ENCODE measurements at regions not wholly inside any gene's neighbourhood (a gene's known extent, or its start where the extent isn't known, plus 50 kb on each side); places are given as distances from the start of the nearest gene placed in this dataset.

DNA sequence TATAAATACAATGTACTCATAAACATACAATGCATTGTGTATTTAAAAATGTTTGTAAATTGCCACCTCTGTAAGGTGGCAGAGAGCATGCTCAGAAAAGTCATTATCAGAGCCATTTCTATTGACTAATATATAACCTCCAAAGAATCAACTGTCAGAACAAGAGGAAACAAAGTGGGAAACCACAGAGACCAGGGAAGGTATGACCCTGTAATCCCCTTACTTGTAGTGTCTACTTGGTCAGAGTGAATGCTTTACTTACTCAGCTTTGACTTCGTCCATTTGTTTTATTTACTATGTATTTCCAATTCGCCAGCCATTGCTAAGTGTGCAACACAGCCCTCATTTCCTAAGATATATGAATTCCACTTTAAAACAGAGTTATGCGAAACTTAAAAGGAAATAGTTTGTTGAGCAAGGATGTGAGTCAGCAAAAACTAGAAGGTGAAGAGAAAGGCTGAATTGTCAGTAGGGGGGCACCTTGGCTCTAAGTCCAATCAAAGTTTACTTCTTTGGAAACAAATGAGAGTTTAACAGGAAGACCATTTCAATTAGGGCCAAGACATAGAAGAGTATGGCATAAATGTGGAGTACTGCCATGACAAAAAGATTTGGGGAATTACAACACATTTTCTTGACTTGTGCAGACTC lies 671.7 kb upstream of the PTBP2 start:
- H3K27me3 ChIP-seq (ENCODE audit: insufficient read depth, low read length, poor library complexity, severe bottlenecking): no peaks in the 10 kb centered on the region
- H3K36me3 ChIP-seq (ENCODE audit: insufficient read depth, low read length): no peaks in the 10 kb centered on the region
- H3K9ac ChIP-seq (ENCODE audit: low read depth, low read length, poor library complexity, severe bottlenecking): peak overlapping the region; percentile 41
- no peaks in the 10 kb centered on the region for H4K20me1 ChIP-seq (ENCODE audit: insufficient read depth, low read length, poor library complexity, severe bottlenecking)
- H3K4me3 ChIP-seq (ENCODE audit: low read length, poor library complexity, severe bottlenecking): peak overlapping the region; percentile 45
- peaks cover 34% of the 10 kb centered on the region for H3K4me1 ChIP-seq (ENCODE audit: insufficient read depth, low read length, poor library complexity, severe bottlenecking)
- peak overlapping the region; percentile 80 for H2AFZ ChIP-seq (ENCODE audit: low read length)
- peaks cover 8% of the 10 kb centered on the region for H3F3A ChIP-seq (ENCODE audit: low read depth)
- no peak for TF ChIP-seq EZH2phosphoT487 (IDR thresholded peaks at IDR 0.05; ENCODE audit: borderline replicate concordance)
- TF ChIP-seq CTCF (conservative IDR thresholded peaks at IDR 0.05; ENCODE audit: low read length): no peak
- H3K4me2 ChIP-seq (ENCODE audit: low read depth, low read length, poor library complexity, severe bottlenecking): peak overlapping the region; percentile 60
- H3K9me2 ChIP-seq (replicated peaks; ENCODE audit: low read depth, low read length): no peaks in the 10 kb centered on the region
- no peaks in the 10 kb centered on the region for H3K79me2 ChIP-seq (ENCODE audit: insufficient read depth, low read length)
- H3K9me3 ChIP-seq (ENCODE audit: insufficient read depth, low read depth, low read length): peaks cover 7% of the 10 kb centered on the region; the same call in 1 of the 2 replicates

DNA sequence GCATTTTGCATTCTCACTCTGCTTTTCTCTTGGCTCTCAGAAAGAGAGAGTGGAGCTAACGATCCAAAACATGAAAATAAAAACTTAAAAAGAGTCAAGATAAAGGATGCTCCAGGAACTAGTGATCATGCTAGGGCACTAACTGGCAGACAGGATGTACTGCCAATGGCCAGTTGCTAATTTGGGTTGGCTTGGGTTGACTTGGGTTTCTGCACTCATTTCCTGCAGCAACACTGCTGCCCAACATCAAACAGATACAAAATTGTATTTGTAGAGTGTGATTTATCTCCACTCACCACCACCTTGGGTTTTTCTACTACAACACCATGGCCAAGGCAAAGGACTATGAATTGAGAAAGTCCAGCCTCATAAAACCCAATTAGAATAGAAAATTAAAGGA lies 662.3 kb upstream of the PTBP2 start:
- H3K9me3 ChIP-seq (ENCODE audit: insufficient read depth, low read depth, low read length): no peaks in the 10 kb centered on the region
- no peak overlapping the region for H3K9ac ChIP-seq (ENCODE audit: low read depth, low read length, poor library complexity, severe bottlenecking)
- peak overlapping the region; percentile 22 for H3K4me3 ChIP-seq (ENCODE audit: low read length, poor library complexity, severe bottlenecking)
- no peaks in the 10 kb centered on the region for H3K9me2 ChIP-seq (replicated peaks; ENCODE audit: low read depth, low read length)
- peaks cover 26% of the 10 kb centered on the region for H3K4me1 ChIP-seq (ENCODE audit: insufficient read depth, low read length, poor library complexity, severe bottlenecking)
- TF ChIP-seq CTCF (conservative IDR thresholded peaks at IDR 0.05; ENCODE audit: low read length): no peak
- no peak for TF ChIP-seq EZH2phosphoT487 (IDR thresholded peaks at IDR 0.05; ENCODE audit: borderline replicate concordance)
- H3K79me2 ChIP-seq (ENCODE audit: insufficient read depth, low read length): no peaks in the 10 kb centered on the region
- H2AFZ ChIP-seq (ENCODE audit: low read length): no peak overlapping the region
- no peaks in the 10 kb centered on the region for H3F3A ChIP-seq (ENCODE audit: low read depth)
- no peaks in the 10 kb centered on the region for H4K20me1 ChIP-seq (ENCODE audit: insufficient read depth, low read length, poor library complexity, severe bottlenecking)
- no peaks in the 10 kb centered on the region for H3K36me3 ChIP-seq (ENCODE audit: insufficient read depth, low read length)
- H3K4me2 ChIP-seq (ENCODE audit: low read depth, low read length, poor library complexity, severe bottlenecking): peak overlapping the region; percentile 49
- no peaks in the 10 kb centered on the region for H3K27me3 ChIP-seq (ENCODE audit: insufficient read depth, low read length, poor library complexity, severe bottlenecking)

GRCh38 chr1:96059736-96060135 lies 661.8 kb upstream of the PTBP2 start:
- no peaks in the 10 kb centered on the region for H3K79me2 ChIP-seq (ENCODE audit: insufficient read depth, low read length)
- TF ChIP-seq CTCF (conservative IDR thresholded peaks at IDR 0.05; ENCODE audit: low read length): no peak
- no peak for TF ChIP-seq EZH2phosphoT487 (IDR thresholded peaks at IDR 0.05; ENCODE audit: borderline replicate concordance)
- no peaks in the 10 kb centered on the region for H4K20me1 ChIP-seq (ENCODE audit: insufficient read depth, low read length, poor library complexity, severe bottlenecking)
- H3K4me3 ChIP-seq (ENCODE audit: low read length, poor library complexity, severe bottlenecking): peak overlapping the region; percentile 22
- peak overlapping the region; percentile 49 for H3K4me2 ChIP-seq (ENCODE audit: low read depth, low read length, poor library complexity, severe bottlenecking)
- H3K4me1 ChIP-seq (ENCODE audit: insufficient read depth, low read length, poor library complexity, severe bottlenecking): peaks cover 26% of the 10 kb centered on the region
- no peaks in the 10 kb centered on the region for H3F3A ChIP-seq (ENCODE audit: low read depth)
- H3K9me3 ChIP-seq (ENCODE audit: insufficient read depth, low read depth, low read length): no peaks in the 10 kb centered on the region
- H2AFZ ChIP-seq (ENCODE audit: low read length): no peak overlapping the region
- no peak overlapping the region for H3K9ac ChIP-seq (ENCODE audit: low read depth, low read length, poor library complexity, severe bottlenecking)
- H3K9me2 ChIP-seq (replicated peaks; ENCODE audit: low read depth, low read length): no peaks in the 10 kb centered on the region
- no peaks in the 10 kb centered on the region for H3K27me3 ChIP-seq (ENCODE audit: insufficient read depth, low read length, poor library complexity, severe bottlenecking)
- H3K36me3 ChIP-seq (ENCODE audit: insufficient read depth, low read length): no peaks in the 10 kb centered on the region
